Omental fat pad (tissue), 3 donors: ENCODE measurements at regions not wholly inside any gene's neighbourhood (a gene's known extent, or its start where the extent isn't known, plus 50 kb on each side); places are given as distances from the start of the nearest gene placed in this dataset.

Source experiments
- ATAC-seq: fragments of 150-250 bp; one replicate; pipeline ENCODE4 v1.9.1; 2016; ENCODE audit warnings: mild to moderate bottlenecking, moderate library complexity; ENCODE audit not compliant: low FRiP score
- DNase-seq: peaks from one replicate; pipeline ENCODE4 v3.0.0-alpha.2; 2019; ENCODE audit warnings: low spot score
- CTCF ChIP-seq, 3 donors: fragments of 450-650 bp; IDR thresholded peaks; one replicate each; pipeline ENCODE4 v1.5.1; 2016 to 2017; ENCODE audit warnings: antibody characterized with exemption in 3 of 3, mild to moderate bottlenecking in 3 of 3, moderate library complexity in 2 of 3

DNA sequence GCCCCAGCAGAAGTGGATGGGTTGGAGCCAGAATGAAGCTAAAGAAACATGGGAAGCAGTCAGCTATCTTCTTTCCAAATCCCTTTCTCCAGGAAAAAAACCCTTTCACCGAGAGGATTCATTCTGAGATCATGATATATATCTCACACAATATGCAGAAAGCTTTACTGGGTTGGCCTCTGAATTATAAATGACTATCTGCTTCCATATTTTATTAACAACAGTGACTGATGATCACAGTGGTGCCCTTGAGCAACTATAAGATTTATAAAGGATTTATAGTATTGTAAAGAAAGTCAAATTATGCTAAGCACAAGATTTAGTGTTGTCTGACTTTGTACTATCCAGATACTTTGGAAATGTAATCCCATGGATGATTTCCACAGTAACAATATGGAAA is 180.3 kb downstream of the KCNE4 start:
- no peak for ATAC-seq
- DNase-seq = no peak
- TF ChIP-seq CTCF (IDR thresholded peaks at IDR 0.05) = no peak

DNA sequence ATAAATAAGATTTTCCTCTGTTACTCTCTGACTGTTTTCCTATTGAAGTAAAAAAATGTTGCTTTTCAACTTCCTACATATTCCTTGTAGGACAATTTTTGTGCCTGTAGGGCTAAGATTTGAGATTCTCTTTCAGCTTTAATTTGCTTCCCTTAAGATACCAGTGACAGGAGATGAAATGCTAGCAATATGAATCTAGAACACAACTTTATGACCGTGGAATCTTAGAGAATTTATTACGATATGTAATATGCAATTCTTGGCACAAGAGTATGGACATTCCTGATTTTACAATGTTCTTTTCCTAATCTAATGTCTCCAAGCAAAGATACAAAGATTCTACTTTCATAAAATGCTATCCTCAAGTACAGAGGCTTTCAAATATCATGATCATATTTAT is 180.9 kb downstream of the KCNE4 start:
- ATAC-seq (no peak), DNase-seq (no peak)
- no peak for TF ChIP-seq CTCF (IDR thresholded peaks at IDR 0.05)

- no peak for TF ChIP-seq CTCF (IDR thresholded peaks at IDR 0.05)
- ATAC-seq = no peak
Observed at GRCh38 chr2:223235986-223236385, 184.0 kb downstream of the KCNE4 start.

GRCh38 chr2:223238301-223238700 is 186.3 kb downstream of the KCNE4 start:
- no peak for ATAC-seq
- DNase-seq = no peak
- no peak for TF ChIP-seq CTCF (IDR thresholded peaks at IDR 0.05)

More at GRCh38 chr2:223235986-223236385, 184.0 kb downstream of the KCNE4 start:
- DNase-seq = no peak

- ATAC-seq = no peak
- no peak for DNase-seq
- TF ChIP-seq CTCF (IDR thresholded peaks at IDR 0.05) = no peak
Observed at GRCh38 chr2:223243233-223243632, 191.2 kb downstream of the KCNE4 start.

DNA sequence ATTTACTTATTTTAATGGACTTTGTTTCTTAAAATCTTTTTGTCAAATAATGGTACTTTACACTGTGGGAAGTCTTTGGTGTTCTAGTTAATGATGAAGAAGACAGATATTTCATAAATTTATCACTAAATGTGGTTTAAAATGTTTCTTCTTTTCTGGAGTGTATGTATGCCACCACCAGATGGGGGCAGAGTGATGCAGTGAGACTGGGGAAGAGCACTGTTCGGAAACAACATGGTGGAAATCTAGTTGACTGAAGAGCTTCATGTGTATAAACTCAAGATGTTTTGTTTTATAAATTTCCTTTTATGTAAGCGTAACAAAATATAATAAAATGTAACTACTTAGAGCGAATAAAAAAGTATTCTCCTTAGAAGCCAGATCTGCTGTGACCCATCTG is 195.1 kb downstream of the KCNE4 start:
- TF ChIP-seq CTCF (IDR thresholded peaks at IDR 0.05) = no peak
- ATAC-seq (no peak), DNase-seq (no peak)

DNA sequence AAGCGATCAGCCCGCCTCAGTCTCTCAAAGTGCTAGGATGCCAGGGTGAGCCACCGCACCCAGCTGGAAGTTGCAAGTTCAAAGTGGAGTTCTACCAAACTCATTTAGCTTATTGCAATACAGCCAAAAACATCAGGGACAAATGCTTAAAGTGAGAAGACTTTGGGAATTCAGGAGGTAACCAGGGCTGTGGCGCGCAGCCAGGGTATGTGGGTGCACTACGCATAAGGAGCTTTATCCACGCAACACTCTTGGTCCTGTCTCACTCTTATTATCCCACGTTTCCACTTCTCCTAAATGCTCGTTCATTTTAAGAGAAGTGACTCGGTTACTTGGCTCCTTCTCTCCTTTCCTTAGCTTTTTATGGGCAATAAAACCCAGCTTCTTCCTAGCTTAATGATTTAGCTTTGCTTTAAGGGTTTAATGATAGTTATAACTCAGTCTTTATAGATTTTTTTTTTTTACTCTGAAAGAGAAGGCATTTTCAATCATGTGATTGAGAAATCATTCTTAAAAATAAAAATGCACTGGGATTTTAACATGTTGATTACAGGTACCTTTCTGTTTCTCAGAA is 199.8 kb downstream of the KCNE4 start:
- TF ChIP-seq CTCF (IDR thresholded peaks at IDR 0.05) = no peak
- DNase-seq (no peak), ATAC-seq (no peak)
